ENCODE measurements at regions not wholly inside any gene's neighbourhood (a gene's known extent, or its start where the extent isn't known, plus 50 kb on each side); places are given as distances from the start of the nearest gene placed in this dataset.

DNA sequence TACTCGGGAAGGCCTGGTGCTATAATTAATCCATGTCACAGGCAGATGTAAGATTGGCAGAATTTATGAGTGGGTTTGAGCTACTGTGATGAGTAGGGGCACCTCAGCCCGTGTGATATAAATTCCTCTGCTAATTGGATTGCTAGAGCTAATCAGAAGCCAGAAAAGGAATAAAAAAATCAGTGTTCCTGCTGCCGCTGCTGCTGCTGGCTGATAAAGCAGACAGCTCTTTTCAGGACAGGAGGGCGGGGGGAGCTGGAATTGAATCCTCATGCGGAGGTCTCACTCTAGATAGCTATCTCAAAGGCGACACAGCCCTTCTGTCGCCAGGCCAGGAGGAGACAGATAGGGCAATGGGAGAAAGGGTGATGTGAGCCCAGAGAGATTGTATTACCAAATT lies 182.7 kb upstream of the ZFHX3 start:
- TF ChIP-seq, protein P1, sequence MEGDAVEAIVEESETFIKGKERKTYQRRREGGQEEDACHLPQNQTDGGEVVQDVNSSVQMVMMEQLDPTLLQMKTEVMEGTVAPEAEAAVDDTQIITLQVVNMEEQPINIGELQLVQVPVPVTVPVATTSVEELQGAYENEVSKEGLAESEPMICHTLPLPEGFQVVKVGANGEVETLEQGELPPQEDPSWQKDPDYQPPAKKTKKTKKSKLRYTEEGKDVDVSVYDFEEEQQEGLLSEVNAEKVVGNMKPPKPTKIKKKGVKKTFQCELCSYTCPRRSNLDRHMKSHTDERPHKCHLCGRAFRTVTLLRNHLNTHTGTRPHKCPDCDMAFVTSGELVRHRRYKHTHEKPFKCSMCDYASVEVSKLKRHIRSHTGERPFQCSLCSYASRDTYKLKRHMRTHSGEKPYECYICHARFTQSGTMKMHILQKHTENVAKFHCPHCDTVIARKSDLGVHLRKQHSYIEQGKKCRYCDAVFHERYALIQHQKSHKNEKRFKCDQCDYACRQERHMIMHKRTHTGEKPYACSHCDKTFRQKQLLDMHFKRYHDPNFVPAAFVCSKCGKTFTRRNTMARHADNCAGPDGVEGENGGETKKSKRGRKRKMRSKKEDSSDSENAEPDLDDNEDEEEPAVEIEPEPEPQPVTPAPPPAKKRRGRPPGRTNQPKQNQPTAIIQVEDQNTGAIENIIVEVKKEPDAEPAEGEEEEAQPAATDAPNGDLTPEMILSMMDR (conservative IDR thresholded peaks at IDR 0.05 in 1 of 2, IDR thresholded peaks at IDR 0.05 in 1 of 2; ENCODE audit: extremely low read depth in 1 of 2, insufficient read depth in 1 of 2, low read depth in 1 of 2, low read length in 2 of 2): no peak
- no peak for TF ChIP-seq EZH2 (IDR thresholded peaks at IDR 0.05; ENCODE audit: borderline replicate concordance, low read length)

Measured in mammary epithelial cell (primary cell).